Stomach (tissue), 4 donors: ENCODE measurements at regions not wholly inside any gene's neighbourhood (a gene's known extent, or its start where the extent isn't known, plus 50 kb on each side); places are given as distances from the start of the nearest gene placed in this dataset.

Experiments
- POLR2A ChIP-seq, 4 donors: fragments of 450-650 bp; IDR thresholded peaks; one replicate each; pipeline ENCODE4 v1.6.1; 2016; ENCODE audit warnings: antibody characterized with exemption in 4 of 4, control low read depth in 2 of 4, mild to moderate bottlenecking in 1 of 4, moderate library complexity in 1 of 4
- TF ChIP-seq, protein P1 (sequence below), 7 experiments: fragments of 450-650 bp in 4 of 7; fragments of 200-600 bp in 3 of 7; sonication (generic) in 3 of 7; IDR thresholded peaks; one replicate each; pipeline ENCODE4 v1.5.1; 2016 to 2019; ENCODE audit warnings: antibody characterized with exemption in 7 of 7, control low read depth in 2 of 7, mild to moderate bottlenecking in 1 of 7

GRCh38 chr18:38067086-38067485 lies 501.5 kb upstream of the CELF4 start:
- TF ChIP-seq, protein P1, sequence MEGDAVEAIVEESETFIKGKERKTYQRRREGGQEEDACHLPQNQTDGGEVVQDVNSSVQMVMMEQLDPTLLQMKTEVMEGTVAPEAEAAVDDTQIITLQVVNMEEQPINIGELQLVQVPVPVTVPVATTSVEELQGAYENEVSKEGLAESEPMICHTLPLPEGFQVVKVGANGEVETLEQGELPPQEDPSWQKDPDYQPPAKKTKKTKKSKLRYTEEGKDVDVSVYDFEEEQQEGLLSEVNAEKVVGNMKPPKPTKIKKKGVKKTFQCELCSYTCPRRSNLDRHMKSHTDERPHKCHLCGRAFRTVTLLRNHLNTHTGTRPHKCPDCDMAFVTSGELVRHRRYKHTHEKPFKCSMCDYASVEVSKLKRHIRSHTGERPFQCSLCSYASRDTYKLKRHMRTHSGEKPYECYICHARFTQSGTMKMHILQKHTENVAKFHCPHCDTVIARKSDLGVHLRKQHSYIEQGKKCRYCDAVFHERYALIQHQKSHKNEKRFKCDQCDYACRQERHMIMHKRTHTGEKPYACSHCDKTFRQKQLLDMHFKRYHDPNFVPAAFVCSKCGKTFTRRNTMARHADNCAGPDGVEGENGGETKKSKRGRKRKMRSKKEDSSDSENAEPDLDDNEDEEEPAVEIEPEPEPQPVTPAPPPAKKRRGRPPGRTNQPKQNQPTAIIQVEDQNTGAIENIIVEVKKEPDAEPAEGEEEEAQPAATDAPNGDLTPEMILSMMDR (IDR thresholded peaks at IDR 0.05) = no peak
- no peak for TF ChIP-seq POLR2A (IDR thresholded peaks at IDR 0.05)
